HEK293T (cell line): ENCODE measurements at regions not wholly inside any gene's neighbourhood (a gene's known extent, or its start where the extent isn't known, plus 50 kb on each side); places are given as distances from the start of the nearest gene placed in this dataset.

ENCODE experiments used
- CTCF ChIA-PET: fragments of 350-600 bp; formaldehyde crosslinking; extraction: SDS; loops from one replicate; lab custom pipeline; 2021; ENCODE audit warnings: antibody characterized with exemption, inconsistent platforms; lab: Yijun Ruan, JAX
- POLR2A ChIA-PET: fragments of 350-600 bp; formaldehyde crosslinking; extraction: SDS; loops from one replicate; lab custom pipeline; 2020; ENCODE audit warnings: antibody characterized with exemption, inconsistent platforms; lab: Yijun Ruan, JAX
- DNase-seq: peaks from one replicate; pipeline ENCODE4 v3.0.0; 2012; ENCODE audit warnings: mixed read lengths; ENCODE audit errors: extremely low spot score
- ARNT ChIP-seq: fragments of 450-650 bp; IDR thresholded peaks from 2 replicates; pipeline ENCODE4 v1.6.1; 2017; ENCODE audit warnings: mild to moderate bottlenecking
- BHLHE40 ChIP-seq: fragments of 450-650 bp; IDR thresholded peaks from 2 replicates; pipeline ENCODE4 v1.6.1; 2016; ENCODE audit warnings: mild to moderate bottlenecking, moderate library complexity, borderline replicate concordance
- CTBP1 ChIP-seq: fragments of 450-650 bp; IDR thresholded peaks from 2 replicates; pipeline ENCODE4 v1.6.1; 2016; ENCODE audit warnings: borderline replicate concordance
- ELF4 ChIP-seq: fragments of 450-650 bp; IDR thresholded peaks from 2 replicates; pipeline ENCODE4 v1.6.1; 2017; ENCODE audit warnings: antibody characterized with exemption
- FOXA1 ChIP-seq: fragments of 450-650 bp; IDR thresholded peaks from 2 replicates; pipeline ENCODE4 v1.6.1; 2016; ENCODE audit warnings: mild to moderate bottlenecking
- FOXK2 ChIP-seq: fragments of 450-650 bp; IDR thresholded peaks from 2 replicates; pipeline ENCODE4 v1.6.1; 2016; ENCODE audit warnings: mild to moderate bottlenecking
- FOXM1 ChIP-seq: fragments of 450-650 bp; IDR thresholded peaks from 2 replicates; pipeline ENCODE4 v1.6.1; 2017; ENCODE audit warnings: mild to moderate bottlenecking, borderline replicate concordance
- HDGF ChIP-seq: fragments of 450-650 bp; IDR thresholded peaks from 2 replicates; pipeline ENCODE4 v1.6.1; 2017; ENCODE audit warnings: antibody characterized with exemption, borderline replicate concordance
- L3MBTL2 ChIP-seq: fragments of 450-650 bp; conservative IDR thresholded peaks from 2 replicates; pipeline ENCODE4 v1.6.1; 2016; ENCODE audit warnings: mild to moderate bottlenecking
- LEF1 ChIP-seq: fragments of 450-650 bp; IDR thresholded peaks from 2 replicates; pipeline ENCODE4 v1.6.1; 2017; ENCODE audit warnings: mild to moderate bottlenecking, borderline replicate concordance
- NFRKB ChIP-seq: fragments of 450-650 bp; IDR thresholded peaks from 2 replicates; pipeline ENCODE4 v1.6.1; 2016; ENCODE audit warnings: mild to moderate bottlenecking, moderate library complexity
- SP1 ChIP-seq: fragments of 450-650 bp; IDR thresholded peaks from 2 replicates; pipeline ENCODE4 v1.6.1; 2017
- SUZ12 ChIP-seq: fragments of 450-650 bp; IDR thresholded peaks from 2 replicates; pipeline ENCODE4 v1.6.1; 2016; ENCODE audit warnings: mild to moderate bottlenecking
- TARDBP ChIP-seq: fragments of 450-650 bp; IDR thresholded peaks from 2 replicates; pipeline ENCODE4 v1.6.1; 2016
- ZNF384 ChIP-seq: fragments of 450-650 bp; IDR thresholded peaks from 2 replicates; pipeline ENCODE4 v1.6.1; 2016
- TF ChIP-seq, protein P1 (sequence below): fragments of 450-650 bp; IDR thresholded peaks from 2 replicates; pipeline ENCODE4 v1.6.1; 2016

DNA sequence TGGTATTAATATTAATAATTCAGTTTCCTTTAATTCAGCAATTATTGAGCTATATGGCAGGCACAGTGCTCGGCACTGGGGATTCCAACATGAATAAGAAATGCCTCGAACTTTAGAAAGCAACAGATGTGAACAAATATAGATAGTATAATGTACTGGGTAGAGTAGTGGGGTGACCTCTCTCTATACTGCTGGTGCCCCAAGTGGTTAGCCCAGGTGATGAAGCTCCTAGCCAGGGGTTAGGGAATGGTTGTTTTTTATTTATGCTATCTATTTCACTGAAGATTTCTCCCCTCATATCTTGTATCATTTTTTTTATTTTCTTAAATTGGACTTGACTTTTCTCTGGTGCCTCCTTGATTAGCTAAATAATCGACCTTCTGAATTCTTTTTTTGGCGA is 62.1 kb downstream of the BHLHE40 start:
- POLR2A ChIA-PET: no interaction called here
- DNase-seq: no peak
- CTCF ChIA-PET: interaction anchor here (0.6 to 2.2 kb wide), 4 partner anchors 10 to 330 kb away, joined by 3 to 5 read pairs (median 5); no protein-coding TSS in a partner anchor
- TF ChIP-seq CTBP1 (no peak), LEF1 (no peak), BHLHE40 (no peak), NFRKB (no peak), ZNF384 (no peak), HDGF (no peak), FOXK2 (no peak), SP1 (no peak), FOXM1 (no peak), ARNT (no peak), FOXA1 (no peak), ELF4 (no peak), TARDBP (no peak), SUZ12 (no peak)
- TF ChIP-seq, protein P1, sequence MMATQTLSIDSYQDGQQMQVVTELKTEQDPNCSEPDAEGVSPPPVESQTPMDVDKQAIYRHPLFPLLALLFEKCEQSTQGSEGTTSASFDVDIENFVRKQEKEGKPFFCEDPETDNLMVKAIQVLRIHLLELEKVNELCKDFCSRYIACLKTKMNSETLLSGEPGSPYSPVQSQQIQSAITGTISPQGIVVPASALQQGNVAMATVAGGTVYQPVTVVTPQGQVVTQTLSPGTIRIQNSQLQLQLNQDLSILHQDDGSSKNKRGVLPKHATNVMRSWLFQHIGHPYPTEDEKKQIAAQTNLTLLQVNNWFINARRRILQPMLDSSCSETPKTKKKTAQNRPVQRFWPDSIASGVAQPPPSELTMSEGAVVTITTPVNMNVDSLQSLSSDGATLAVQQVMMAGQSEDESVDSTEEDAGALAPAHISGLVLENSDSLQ: no peak

GRCh38 chr3:5045961-5046360 is 66.7 kb downstream of the BHLHE40 start:
- DNase-seq: no peak
- TF ChIP-seq HDGF: no peak
- TF ChIP-seq ARNT: no peak
- TF ChIP-seq CTBP1: no peak
- TF ChIP-seq FOXM1: no peak
- TF ChIP-seq ZNF384: no peak
- ChIA-PET CTCF (no interaction called here), POLR2A (no interaction called here)

DNA sequence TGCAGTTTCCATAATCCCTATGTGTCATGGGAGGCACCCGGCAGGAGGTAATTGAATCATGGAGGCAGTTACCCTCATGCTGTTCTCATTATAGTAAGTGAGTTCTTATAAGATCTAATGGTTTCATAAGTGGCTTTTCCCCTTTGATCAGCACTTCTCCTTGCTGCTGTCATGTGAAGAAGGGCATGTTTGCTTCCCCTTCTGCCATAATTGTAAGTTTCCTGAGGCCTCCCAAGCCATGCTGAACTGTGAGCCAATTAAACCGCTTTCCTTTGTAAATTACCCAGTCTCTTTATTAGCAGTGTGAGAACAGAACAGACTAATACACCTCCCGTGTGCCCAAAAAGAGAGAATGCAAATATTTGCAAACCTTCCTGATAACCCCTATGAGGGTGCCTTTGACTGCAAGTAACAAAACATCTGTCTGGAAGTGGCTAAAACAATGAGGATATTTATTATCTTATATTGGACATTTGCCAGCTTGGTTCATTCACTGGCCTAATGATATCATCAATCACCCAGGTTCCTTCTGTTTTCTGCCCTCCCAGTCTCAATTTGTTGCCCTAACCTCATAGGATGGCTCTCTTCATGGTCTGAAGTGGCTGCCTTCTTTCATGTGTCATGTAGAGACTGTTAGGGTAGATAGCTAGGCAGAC is 68.7 kb downstream of the BHLHE40 start:
- no peak for TF ChIP-seq FOXM1
- TF ChIP-seq CTBP1: no peak
- TF ChIP-seq BHLHE40: no peak
- no peak for TF ChIP-seq ELF4
- no peak for TF ChIP-seq FOXK2
- no peak for TF ChIP-seq TARDBP
- no peak for TF ChIP-seq SP1
- TF ChIP-seq ARNT: no peak
- TF ChIP-seq HDGF: no peak
- no peak for TF ChIP-seq LEF1
- TF ChIP-seq, protein P1: no peak
- TF ChIP-seq SUZ12: no peak
- no peak for TF ChIP-seq ZNF384
- TF ChIP-seq NFRKB: no peak
- no peak for TF ChIP-seq FOXA1
- TF ChIP-seq L3MBTL2: no peak
- ChIA-PET POLR2A (no interaction called here), CTCF (no interaction called here)
- DNase-seq: no peak

- ChIA-PET POLR2A (interaction anchor here (1.0 kb wide), 1 partner anchor 25 kb away, joined by 3 read pairs; no protein-coding TSS in a partner anchor), CTCF (interaction anchor here (1.1 to 1.6 kb wide), 4 partner anchors 10 to 336 kb away, joined by 4 to 7 read pairs (median 4); no protein-coding TSS in a partner anchor)
- DNase-seq: no peak
- TF ChIP-seq CTBP1: no peak
- no peak for TF ChIP-seq L3MBTL2
- TF ChIP-seq SP1: no peak
- no peak for TF ChIP-seq NFRKB
- TF ChIP-seq SUZ12: no peak
- no peak for TF ChIP-seq TARDBP
- no peak for TF ChIP-seq FOXA1
- no peak for TF ChIP-seq HDGF
- no peak for TF ChIP-seq FOXM1
- TF ChIP-seq FOXK2: no peak
- no peak for TF ChIP-seq BHLHE40
- TF ChIP-seq ARNT: no peak
- TF ChIP-seq, protein P1: no peak
- no peak for TF ChIP-seq ELF4
- no peak for TF ChIP-seq LEF1
These were observed 70.3 kb upstream of the ARL8B start for GRCh38 chr3:5051772-5052171.

GRCh38 chr3:5052247-5052646 is 69.8 kb upstream of the ARL8B start:
- DNase-seq: no peak
- ChIA-PET POLR2A (no interaction called here), CTCF (interaction anchor here (1.1 to 1.3 kb wide), 2 partner anchors 11 to 136 kb away, joined by 4 to 5 read pairs; no protein-coding TSS in a partner anchor)
- TF ChIP-seq FOXM1 (no peak), LEF1 (no peak), SP1 (no peak), L3MBTL2 (no peak), HDGF (no peak), FOXA1 (no peak), SUZ12 (no peak), FOXK2 (no peak), BHLHE40 (no peak), ZNF384 (no peak), NFRKB (no peak), TARDBP (no peak), CTBP1 (no peak), ARNT (no peak), ELF4 (no peak)
- TF ChIP-seq, protein P1: no peak
